ENCODE measurements at regions not wholly inside any gene's neighbourhood (a gene's known extent, or its start where the extent isn't known, plus 50 kb on each side); places are given as distances from the start of the nearest gene placed in this dataset.

DNA sequence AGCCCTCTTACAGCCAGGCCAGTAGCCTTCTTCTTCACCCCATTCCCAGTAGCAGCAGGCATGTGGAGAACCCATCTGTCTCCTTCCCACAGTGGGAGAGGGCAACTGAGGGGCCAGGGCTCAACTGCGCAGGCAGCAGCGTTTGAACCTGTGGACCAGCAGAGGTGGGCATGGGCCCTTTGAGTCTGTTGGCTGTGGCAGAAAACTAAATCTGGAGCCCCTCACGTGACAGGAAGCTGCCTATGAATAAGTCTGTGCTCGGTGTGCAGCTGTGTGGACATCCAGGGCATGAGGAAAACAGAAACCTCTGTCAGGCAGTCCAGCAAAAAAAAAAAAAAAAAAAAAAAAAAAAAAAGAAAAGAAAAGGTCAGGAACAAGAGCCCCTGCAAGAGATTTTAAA lies 189.2 kb upstream of the NR3C1 start:
- Histone ChIP-seq H3K23ac (ENCODE audit: insufficient read length) (no peak overlapping the region), H3K4me3 (ENCODE audit: extremely low read depth in 1 of 4, insufficient read depth in 2 of 4, low read depth in 3 of 4, low read length in 4 of 4) (no peak overlapping the region), H2BK15ac (ENCODE audit: low read length) (no peak overlapping the region), H4K91ac (replicated peaks; ENCODE audit: insufficient read length, low read length) (no peak overlapping the region), H4K20me1 (replicated peaks in 1 of 2; ENCODE audit: control insufficient read depth in 1 of 2, insufficient read depth in 2 of 2, low read length in 2 of 2) (no peaks in the 10 kb centered on the region), H3K4me1 (replicated peaks in 1 of 4; ENCODE audit: control insufficient read depth in 3 of 4, insufficient read depth in 4 of 4, low read length in 3 of 4) (peaks cover 0 to 4% (median 0%) of the 10 kb centered on the region in 4 experiments; a peak in 1 of 7 replicates), H3K56ac (replicated peaks; ENCODE audit: insufficient read length, low read depth, low read length) (no peak overlapping the region), H3K18ac (ENCODE audit: extremely low read depth, low read length) (no peak overlapping the region), H2BK20ac (ENCODE audit: low read length) (no peak overlapping the region), H3K27me3 (replicated peaks in 1 of 4; ENCODE audit: control insufficient read depth in 3 of 4, extremely low read depth in 1 of 4, insufficient read depth in 3 of 4, low read length in 3 of 4) (no peaks in the 10 kb centered on the region), H2BK5ac (ENCODE audit: low read depth, low read length) (no peak overlapping the region), H3K4me2 (ENCODE audit: insufficient read depth in 1 of 2, low read depth in 2 of 2, low read length in 2 of 2) (no peak overlapping the region), H3K9me3 (ENCODE audit: insufficient read depth in 2 of 2, low read depth in 1 of 2, low read length in 1 of 2) (no peaks in the 10 kb centered on the region), H3K4ac (replicated peaks; ENCODE audit: insufficient read length, low read depth, low read length) (no peak overlapping the region), H3K79me1 (ENCODE audit: low read depth, low read length) (no peaks in the 10 kb centered on the region), H4K8ac (ENCODE audit: extremely low read depth, insufficient read depth, low read length) (peak overlapping the region; percentile 72; the same call in 1 of the 2 replicates), H3K79me2 (ENCODE audit: control insufficient read depth in 1 of 2, insufficient read depth in 2 of 2, low read length in 2 of 2) (no peaks in the 10 kb centered on the region), H2BK12ac (ENCODE audit: low read depth, low read length) (no peak overlapping the region), H2BK120ac (replicated peaks; ENCODE audit: low read depth, low read length) (no peak overlapping the region), H3K27ac (ENCODE audit: low read depth, low read length) (no peak overlapping the region), H3K23me2 (ENCODE audit: low read depth, low read length) (no peaks in the 10 kb centered on the region), H3K9ac (replicated peaks in 1 of 4; ENCODE audit: extremely low read depth in 1 of 4, low read depth in 3 of 4, low read length in 3 of 4) (no peak overlapping the region), H2AFZ (ENCODE audit: low read length) (no peak overlapping the region; the same call in 1 of the 2 replicates), H3K14ac (ENCODE audit: insufficient read length) (no peak overlapping the region), H3K36me3 (ENCODE audit: control insufficient read depth in 2 of 4, insufficient read depth in 4 of 4, low read length in 3 of 4) (no peaks in the 10 kb centered on the region), H2AK5ac (ENCODE audit: low read depth, low read length) (no peak overlapping the region), H4K5ac (ENCODE audit: insufficient read length, low read depth, low read length) (no peak overlapping the region)
- FAIRE-seq = no peak
- POLR2A ChIA-PET (ENCODE audit: partially characterized antibody) = no interaction called here
- no peak for DNase-seq (ENCODE audit: low read depth in 1 of 2, low spot score in 2 of 2)
- 85% methylated on average over 4 of the region's 4 CpGs; no CpG with 5 or more reads in 1 of the 2 experiments for WGBS, 2 experiments (ENCODE audit: extremely low coverage in 1 of 2, insufficient coverage in 1 of 2, insufficient read length in 1 of 2, insufficient replicate concordance in 2 of 2, low coverage in 1 of 2, low lambda C conversion rate in 2 of 2, missing lambda C conversion rate in 1 of 2)
- CTCF ChIA-PET (ENCODE audit: partially characterized antibody) = no interaction called here
- no peak for TF ChIP-seq YY1 (IDR thresholded peaks at IDR 0.05; ENCODE audit: low read depth, low read length)
- no peak for TF ChIP-seq SIRT6 (IDR thresholded peaks at IDR 0.05; ENCODE audit: low read length)
- no peak for TF ChIP-seq EGR1 (IDR thresholded peaks at IDR 0.05; ENCODE audit: borderline replicate concordance, low read depth, low read length)
- TF ChIP-seq TCF12 (IDR thresholded peaks at IDR 0.05; ENCODE audit: low read depth, low read length) = no peak
- TF ChIP-seq, protein P1, sequence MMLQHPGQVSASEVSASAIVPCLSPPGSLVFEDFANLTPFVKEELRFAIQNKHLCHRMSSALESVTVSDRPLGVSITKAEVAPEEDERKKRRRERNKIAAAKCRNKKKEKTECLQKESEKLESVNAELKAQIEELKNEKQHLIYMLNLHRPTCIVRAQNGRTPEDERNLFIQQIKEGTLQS (IDR thresholded peaks at IDR 0.05; ENCODE audit: insufficient read depth, low read depth, low read length) = no peak
- TF ChIP-seq KDM1A (IDR thresholded peaks at IDR 0.05; ENCODE audit: borderline replicate concordance, low read length) = no peak
- no peak for TF ChIP-seq CBX8 (IDR thresholded peaks at IDR 0.05; ENCODE audit: borderline replicate concordance, low read depth, low read length)
